ENCODE measurements at regions not wholly inside any gene's neighbourhood (a gene's known extent, or its start where the extent isn't known, plus 50 kb on each side); places are given as distances from the start of the nearest gene placed in this dataset.

DNA sequence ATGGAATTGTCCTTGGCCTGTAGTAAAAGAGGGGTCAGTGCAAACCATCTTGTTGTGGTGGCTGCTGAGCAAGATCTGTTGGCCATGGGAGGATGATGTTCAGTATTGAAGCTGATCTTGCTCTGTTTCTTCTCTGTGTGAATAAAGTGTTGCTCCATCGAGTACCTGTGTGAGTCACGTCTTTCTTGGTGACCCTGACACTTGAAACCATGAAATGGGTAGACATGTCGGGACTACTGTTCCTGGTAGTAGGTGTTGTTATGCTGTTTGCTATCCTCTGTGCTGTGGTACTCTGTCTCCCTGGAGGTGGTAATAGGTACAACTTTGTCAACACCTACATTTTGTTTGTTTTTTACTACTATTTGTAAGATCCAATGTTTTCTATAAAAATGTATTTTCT is 330.6 kb downstream of the MDFIC start:
- no peak overlapping the region for H3K4me3 ChIP-seq (ENCODE audit: low read depth, low read length)
- no peaks in the 10 kb centered on the region for H3K27me3 ChIP-seq (ENCODE audit: control insufficient read depth, insufficient read depth, low read length)
- no peaks in the 10 kb centered on the region for H3K36me3 ChIP-seq (ENCODE audit: control insufficient read depth, insufficient read depth, low read length)
- TF ChIP-seq, protein P1, sequence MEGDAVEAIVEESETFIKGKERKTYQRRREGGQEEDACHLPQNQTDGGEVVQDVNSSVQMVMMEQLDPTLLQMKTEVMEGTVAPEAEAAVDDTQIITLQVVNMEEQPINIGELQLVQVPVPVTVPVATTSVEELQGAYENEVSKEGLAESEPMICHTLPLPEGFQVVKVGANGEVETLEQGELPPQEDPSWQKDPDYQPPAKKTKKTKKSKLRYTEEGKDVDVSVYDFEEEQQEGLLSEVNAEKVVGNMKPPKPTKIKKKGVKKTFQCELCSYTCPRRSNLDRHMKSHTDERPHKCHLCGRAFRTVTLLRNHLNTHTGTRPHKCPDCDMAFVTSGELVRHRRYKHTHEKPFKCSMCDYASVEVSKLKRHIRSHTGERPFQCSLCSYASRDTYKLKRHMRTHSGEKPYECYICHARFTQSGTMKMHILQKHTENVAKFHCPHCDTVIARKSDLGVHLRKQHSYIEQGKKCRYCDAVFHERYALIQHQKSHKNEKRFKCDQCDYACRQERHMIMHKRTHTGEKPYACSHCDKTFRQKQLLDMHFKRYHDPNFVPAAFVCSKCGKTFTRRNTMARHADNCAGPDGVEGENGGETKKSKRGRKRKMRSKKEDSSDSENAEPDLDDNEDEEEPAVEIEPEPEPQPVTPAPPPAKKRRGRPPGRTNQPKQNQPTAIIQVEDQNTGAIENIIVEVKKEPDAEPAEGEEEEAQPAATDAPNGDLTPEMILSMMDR (IDR thresholded peaks at IDR 0.05; ENCODE audit: insufficient read depth, low read length, poor library complexity, severe bottlenecking) = no peak
- DNase-seq (ENCODE audit: low read depth) = no peak

DNA sequence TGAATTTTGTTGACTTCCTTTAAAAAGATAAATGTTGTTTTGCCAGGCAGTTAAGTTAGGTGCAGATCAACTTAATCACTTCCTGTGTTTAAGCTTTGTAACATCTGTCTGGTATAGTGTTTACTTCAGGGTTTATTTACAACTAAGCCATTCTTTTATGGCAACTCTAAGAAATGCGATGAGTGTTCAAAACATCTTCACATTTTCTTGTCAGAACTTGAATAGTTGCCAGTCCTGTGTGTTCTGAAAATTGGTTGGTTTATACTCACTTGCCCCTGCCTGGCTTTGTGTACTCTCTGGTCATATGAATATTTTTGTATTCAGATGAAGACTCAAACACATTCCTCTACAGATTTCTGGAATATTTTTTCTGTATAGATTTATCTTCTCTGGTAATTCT is 327.2 kb downstream of the MDFIC start:
- no peaks in the 10 kb centered on the region for H3K36me3 ChIP-seq (ENCODE audit: control insufficient read depth, insufficient read depth, low read length)
- TF ChIP-seq, protein P1 (IDR thresholded peaks at IDR 0.05; ENCODE audit: insufficient read depth, low read length, poor library complexity, severe bottlenecking) = no peak
- no peak overlapping the region for H3K4me3 ChIP-seq (ENCODE audit: low read depth, low read length)
- no peaks in the 10 kb centered on the region for H3K27me3 ChIP-seq (ENCODE audit: control insufficient read depth, insufficient read depth, low read length)
- no peak for DNase-seq (ENCODE audit: low read depth)

DNA sequence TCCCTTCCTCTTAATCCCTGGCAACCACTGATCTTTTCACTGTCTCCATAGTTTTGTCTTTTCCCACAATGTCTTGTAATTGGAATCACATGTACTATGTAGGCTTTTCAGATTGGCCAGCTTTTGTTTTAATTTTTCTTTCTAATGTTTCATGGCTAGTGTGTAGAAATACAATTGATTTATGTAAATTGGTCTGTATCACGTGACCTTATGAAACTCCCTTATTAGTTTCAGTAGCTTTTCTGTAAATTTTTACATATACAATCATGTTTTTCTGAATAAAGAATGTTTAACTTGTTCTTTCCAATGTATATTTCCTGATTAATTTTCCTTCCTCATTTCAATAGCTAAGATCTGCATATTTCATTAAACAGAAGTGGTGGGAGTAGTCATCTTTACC is 319.3 kb downstream of the MDFIC start:
- H3K4me3 ChIP-seq (ENCODE audit: low read depth, low read length) = no peak overlapping the region
- no peak for DNase-seq (ENCODE audit: low read depth)
- TF ChIP-seq, protein P1 (IDR thresholded peaks at IDR 0.05; ENCODE audit: insufficient read depth, low read length, poor library complexity, severe bottlenecking) = no peak
- H3K27me3 ChIP-seq (ENCODE audit: control insufficient read depth, insufficient read depth, low read length) = no peaks in the 10 kb centered on the region
- H3K36me3 ChIP-seq (ENCODE audit: control insufficient read depth, insufficient read depth, low read length) = no peaks in the 10 kb centered on the region

DNA sequence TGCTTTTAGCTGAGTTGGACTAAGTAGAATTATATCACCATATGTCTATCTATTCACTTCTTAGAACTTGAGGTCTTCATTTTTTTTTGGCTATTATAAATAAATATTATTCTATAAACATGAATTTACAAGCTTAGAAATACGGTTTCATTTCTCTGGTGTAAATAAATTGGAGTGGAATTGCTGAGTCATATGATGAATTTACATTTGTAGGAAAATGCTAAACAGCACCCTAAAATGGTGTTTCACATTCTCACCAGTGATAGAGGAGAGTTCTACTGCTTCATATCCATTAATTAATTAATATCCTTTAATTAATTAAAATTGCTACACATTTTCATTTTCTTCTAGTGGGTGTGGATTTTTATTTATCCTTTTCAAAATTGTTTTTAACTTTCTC is 318.3 kb downstream of the MDFIC start:
- H3K4me3 ChIP-seq (ENCODE audit: low read depth, low read length) = no peak overlapping the region
- no peak for DNase-seq (ENCODE audit: low read depth)
- H3K27me3 ChIP-seq (ENCODE audit: control insufficient read depth, insufficient read depth, low read length) = no peaks in the 10 kb centered on the region
- no peaks in the 10 kb centered on the region for H3K36me3 ChIP-seq (ENCODE audit: control insufficient read depth, insufficient read depth, low read length)
- TF ChIP-seq, protein P1 (IDR thresholded peaks at IDR 0.05; ENCODE audit: insufficient read depth, low read length, poor library complexity, severe bottlenecking) = no peak

DNA sequence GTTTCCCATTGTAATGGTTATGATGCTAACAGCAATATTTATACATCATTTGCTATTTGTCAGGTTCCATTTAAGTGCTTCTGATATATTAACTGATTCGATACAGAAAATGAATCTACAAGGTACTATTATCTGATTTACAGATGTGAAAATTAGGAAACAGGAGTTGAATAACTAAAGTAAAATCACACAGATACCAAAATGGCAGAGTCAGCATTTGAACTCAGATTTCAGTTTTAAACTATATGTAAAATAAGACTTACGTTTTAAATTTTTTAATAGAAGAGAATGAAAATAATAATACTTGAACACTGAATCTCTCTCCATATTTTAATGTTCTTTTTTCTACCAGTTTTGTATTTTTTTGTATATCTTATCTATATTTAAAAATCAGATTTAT is 313.2 kb downstream of the MDFIC start:
- no peak for DNase-seq (ENCODE audit: low read depth)
- TF ChIP-seq, protein P1 (IDR thresholded peaks at IDR 0.05; ENCODE audit: insufficient read depth, low read length, poor library complexity, severe bottlenecking) = no peak
- H3K4me3 ChIP-seq (ENCODE audit: low read depth, low read length) = no peak overlapping the region
- no peaks in the 10 kb centered on the region for H3K36me3 ChIP-seq (ENCODE audit: control insufficient read depth, insufficient read depth, low read length)
- no peaks in the 10 kb centered on the region for H3K27me3 ChIP-seq (ENCODE audit: control insufficient read depth, insufficient read depth, low read length)

DNA sequence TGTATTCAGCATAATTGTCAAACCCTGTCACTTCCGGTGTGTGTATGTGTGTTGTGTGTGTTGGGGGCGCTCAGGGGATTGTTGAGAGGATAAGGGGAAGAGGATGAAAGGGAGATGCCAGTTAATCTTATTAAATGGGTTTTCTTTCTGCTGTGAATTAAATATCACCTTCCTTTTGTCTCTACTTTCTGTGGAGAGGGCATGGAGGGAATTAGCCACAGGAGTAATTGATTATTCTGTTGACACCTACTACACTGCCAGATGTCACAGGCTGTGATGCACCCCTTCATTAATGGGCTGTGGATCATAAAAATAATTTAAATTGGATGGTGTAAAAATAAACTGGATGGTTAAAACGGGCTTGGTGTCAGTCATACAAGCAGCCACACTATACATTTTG is 311.9 kb downstream of the MDFIC start:
- TF ChIP-seq, protein P1 (IDR thresholded peaks at IDR 0.05; ENCODE audit: insufficient read depth, low read length, poor library complexity, severe bottlenecking) = no peak
- no peak for DNase-seq (ENCODE audit: low read depth)
- Histone ChIP-seq H3K36me3 (ENCODE audit: control insufficient read depth, insufficient read depth, low read length) (no peaks in the 10 kb centered on the region), H3K4me3 (ENCODE audit: low read depth, low read length) (no peak overlapping the region), H3K27me3 (ENCODE audit: control insufficient read depth, insufficient read depth, low read length) (no peaks in the 10 kb centered on the region)
